Common myeloid progenitor, CD34-positive (primary cell): ENCODE measurements at regions not wholly inside any gene's neighbourhood (a gene's known extent, or its start where the extent isn't known, plus 50 kb on each side); places are given as distances from the start of the nearest gene placed in this dataset.
"Not testable (repeated sequence)": the region's sequence is repeated elsewhere in the genome, so short reads cannot be mapped to it uniquely, and the experiment has no call there.

Source experiments
- CTCF ChIA-PET: fragments of 350-600 bp; sonication (Branson Sonifier 250); formaldehyde crosslinking; loops from one replicate; lab custom pipeline; 2021; ENCODE audit warnings: antibody characterized with exemption; lab: Charles Lee
- POLR2A ChIA-PET: fragments of 350-600 bp; sonication (Branson Sonifier 250); formaldehyde crosslinking; loops from one replicate; lab custom pipeline; 2021; ENCODE audit warnings: antibody characterized with exemption; lab: Charles Lee
- DNase-seq, 3 donors: peaks; one replicate each; pipeline versions ENCODE4 v3.0.0 to v3.0.0-alpha.2; 2013
- H3K27ac ChIP-seq, 2 experiments: 1 replicate in 1 of 2; 2 replicates in 1 of 2; pipeline ENCODE4 v1.7.0; 2013; ENCODE audit warnings: inconsistent platforms in 2 of 2, low read length in 2 of 2, mild to moderate bottlenecking in 2 of 2, low read depth in 1 of 2, moderate library complexity in 1 of 2; ENCODE audit not compliant: severe bottlenecking in 2 of 2, insufficient read depth in 1 of 2, poor library complexity in 1 of 2
- H3K27me3 ChIP-seq, 5 experiments: replicated peaks in 2 of 5; 1 replicate in 3 of 5; 2 replicates in 2 of 5; pipeline versions ENCODE4 v1.6.1 to v1.7.0; 2013; ENCODE audit warnings: low read length in 4 of 5, mild to moderate bottlenecking in 2 of 5, moderate library complexity in 2 of 5, inconsistent platforms in 1 of 5; ENCODE audit not compliant: insufficient read depth in 5 of 5, control insufficient read depth in 4 of 5
- H3K36me3 ChIP-seq, 4 experiments: 1 replicate in 2 of 4; 2 replicates in 2 of 4; pipeline versions ENCODE4 v1.6.1 to v1.7.0; 2013; ENCODE audit warnings: low read length in 3 of 4, control low read depth in 1 of 4, mild to moderate bottlenecking in 1 of 4; ENCODE audit not compliant: control insufficient read depth in 4 of 4, insufficient read depth in 4 of 4
- H3K4me1 ChIP-seq, 4 experiments: 1 replicate in 3 of 4; 2 replicates in 1 of 4; pipeline versions ENCODE4 v1.6.1 to v1.7.1; 2013; ENCODE audit warnings: low read length in 3 of 4, mild to moderate bottlenecking in 3 of 4, control low read depth in 1 of 4, inconsistent platforms in 1 of 4, moderate library complexity in 1 of 4; ENCODE audit not compliant: control insufficient read depth in 4 of 4, insufficient read depth in 4 of 4; ENCODE audit errors: control extremely low read depth in 1 of 4
- H3K4me3 ChIP-seq, 7 experiments: 1 replicate in 4 of 7; 2 replicates in 3 of 7; pipeline versions ENCODE4 v1.5.1 to v1.7.0; 2013; ENCODE audit warnings: mild to moderate bottlenecking in 7 of 7, low read length in 6 of 7, moderate library complexity in 6 of 7, inconsistent platforms in 2 of 7, low read depth in 2 of 7, control low read depth in 1 of 7; ENCODE audit not compliant: insufficient read depth in 4 of 7, control insufficient read depth in 1 of 7; ENCODE audit errors: extremely low read depth in 1 of 7
- H3K9me3 ChIP-seq, 5 experiments: 1 replicate in 4 of 5; 2 replicates in 1 of 5; pipeline versions ENCODE4 v1.6.1 to v1.7.1; 2013; ENCODE audit warnings: low read length in 4 of 5, mild to moderate bottlenecking in 2 of 5, inconsistent platforms in 1 of 5, low read depth in 1 of 5, moderate library complexity in 1 of 5; ENCODE audit not compliant: control insufficient read depth in 4 of 5, insufficient read depth in 2 of 5; ENCODE audit errors: control extremely low read depth in 1 of 5
- WGBS: methylation state at CpG from one replicate; pipeline ENCODE4 v1.1.5; 2013; ENCODE audit not compliant: insufficient coverage; 5-methylcytosine and 5-hydroxymethylcytosine counted together

DNA sequence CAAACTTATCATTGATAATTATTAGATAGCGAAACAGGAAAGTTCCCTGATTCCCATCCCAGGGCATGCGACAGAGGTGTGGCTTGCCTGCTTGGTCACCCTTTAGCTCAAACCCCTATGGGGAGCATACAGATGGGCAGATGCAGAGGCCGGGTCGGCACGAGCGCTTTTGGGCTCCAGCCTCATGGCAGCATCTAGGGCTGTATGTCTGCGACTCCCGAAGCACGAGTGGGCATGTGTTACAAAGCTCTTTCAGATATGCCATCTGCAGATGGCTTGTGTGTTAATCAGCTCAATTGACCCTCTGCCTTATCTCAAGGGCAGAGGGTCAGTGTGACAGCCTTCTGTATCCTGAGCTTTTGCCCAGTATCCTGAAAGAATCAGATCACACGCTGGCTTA, 2069.3 kb upstream of the RAG2 start:
- H3K27ac ChIP-seq = no peak overlapping the region
- WGBS = 95% methylated on average over 9 of the region's 10 CpGs
- DNase-seq = no peak

DNA sequence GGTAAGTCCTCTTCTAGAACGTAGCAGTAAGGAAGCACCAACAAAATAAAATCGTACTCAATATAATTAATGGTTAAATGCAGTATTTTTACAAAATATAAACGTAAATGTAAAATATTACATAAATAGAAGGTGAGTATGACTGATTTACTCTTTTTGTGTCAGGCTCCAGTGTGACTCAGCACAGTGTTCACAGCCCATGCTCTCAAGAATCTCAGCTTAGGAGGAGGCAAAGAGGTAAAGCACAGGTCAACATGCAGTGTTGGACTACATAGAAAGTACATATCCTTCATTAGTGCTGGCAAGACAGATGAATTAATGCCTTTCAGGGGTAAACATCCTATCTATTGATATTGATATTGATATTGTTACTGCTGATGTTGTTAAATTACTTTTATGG, 2050.6 kb upstream of the RAG2 start:
- Histone ChIP-seq H3K27ac (no peak overlapping the region), H3K4me3 (no peak overlapping the region), H3K27me3 (no peaks in the 10 kb centered on the region), H3K4me1 (no peaks in the 10 kb centered on the region), H3K36me3 (no peaks in the 10 kb centered on the region), H3K9me3 (no peaks in the 10 kb centered on the region)
- ChIA-PET CTCF (no interaction called here), POLR2A (no interaction called here)
- no peak for DNase-seq
- WGBS = no CpG with 5 or more reads among the region's 3 CpGs

More for the DNA sequence above, 2069.3 kb upstream of the RAG2 start:
- ChIA-PET CTCF (no interaction called here), POLR2A (no interaction called here)
- Histone ChIP-seq H3K9me3 (peaks cover 0 to 2% (median 0%) of the 10 kb centered on the region in 5 experiments), H3K27me3 (no peaks in the 10 kb centered on the region), H3K4me1 (no peaks in the 10 kb centered on the region), H3K36me3 (no peaks in the 10 kb centered on the region), H3K4me3 (no peak overlapping the region)

DNA sequence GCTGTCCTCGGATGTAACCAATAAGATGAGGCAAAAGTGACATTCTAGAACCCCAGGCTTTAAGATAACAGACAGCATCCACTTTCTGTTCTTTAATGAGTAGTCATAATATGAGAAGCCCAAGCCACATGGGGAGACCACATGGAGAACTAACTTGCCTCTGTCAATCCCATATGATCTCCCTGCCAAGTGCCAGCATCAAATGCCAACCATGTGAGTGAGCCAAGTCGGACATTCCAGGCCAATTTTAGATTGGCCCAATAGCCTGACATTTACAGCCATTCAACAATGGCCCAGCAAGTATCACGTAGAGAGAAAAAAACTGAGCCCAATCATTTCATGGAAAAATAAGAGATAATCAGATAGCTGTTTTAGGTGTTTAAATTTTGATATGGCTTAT, 2048.3 kb upstream of the RAG2 start:
- ChIA-PET CTCF (no interaction called here), POLR2A (no interaction called here)
- H3K36me3 ChIP-seq = no peaks in the 10 kb centered on the region
- H3K27me3 ChIP-seq = no peaks in the 10 kb centered on the region
- H3K4me1 ChIP-seq = no peaks in the 10 kb centered on the region
- peaks cover 0 to 8% (median 0%) of the 10 kb centered on the region in 5 experiments for H3K9me3 ChIP-seq
- no peak overlapping the region for H3K27ac ChIP-seq
- DNase-seq = no peak
- 100% methylated on average over 2 of the region's 3 CpGs for WGBS
- no peak overlapping the region for H3K4me3 ChIP-seq

DNA sequence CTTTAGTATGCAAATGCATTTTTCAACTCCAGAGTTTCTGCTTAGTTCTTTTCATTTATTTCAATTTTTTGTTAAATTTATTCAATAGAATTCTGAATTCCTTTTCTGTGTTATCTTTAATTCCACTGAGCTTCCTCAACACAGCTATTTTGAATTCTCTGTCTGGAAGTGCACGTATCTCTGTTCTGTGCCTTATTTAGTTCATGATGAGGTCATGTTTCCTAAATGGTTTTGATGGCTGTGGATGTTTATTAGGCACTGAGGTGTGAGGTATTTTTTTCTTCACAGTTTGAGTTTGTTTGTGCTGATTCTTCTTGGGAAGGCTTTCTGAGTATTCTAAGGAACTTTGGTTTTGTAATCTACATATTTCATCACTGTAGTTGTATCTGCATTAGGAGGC, 2042.8 kb upstream of the RAG2 start:
- no CpG with 5 or more reads among the region's 1 CpG for WGBS
- ChIA-PET CTCF (no interaction called here), POLR2A (no interaction called here)
- Histone ChIP-seq H3K4me3 (no peak overlapping the region), H3K36me3 (no peaks in the 10 kb centered on the region), H3K27ac (no peak overlapping the region), H3K27me3 (no peaks in the 10 kb centered on the region), H3K9me3 (peaks cover 0 to 17% (median 0%) of the 10 kb centered on the region in 5 experiments), H3K4me1 (no peaks in the 10 kb centered on the region)
- no peak for DNase-seq

DNA sequence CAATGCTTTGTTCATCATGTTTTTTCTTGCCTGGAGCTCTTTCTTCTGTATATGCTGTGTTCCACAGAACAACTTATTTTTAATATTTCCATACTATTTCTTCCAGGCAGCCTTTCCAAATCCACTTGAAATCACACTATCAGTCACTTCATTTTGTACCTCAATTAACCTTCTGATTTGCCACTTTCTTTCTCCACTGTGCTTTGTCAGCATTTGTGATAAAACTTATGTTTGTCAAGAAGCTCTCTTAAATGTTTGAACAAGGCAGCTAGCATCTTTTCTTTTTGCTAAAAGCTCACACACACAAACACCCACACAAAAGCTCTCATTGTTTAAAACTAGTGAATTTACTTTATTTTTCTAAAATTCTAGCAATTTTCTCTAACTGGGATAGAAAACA, 2014.7 kb upstream of the RAG2 start:
- H3K9me3 ChIP-seq = peaks cover 0 to 3% (median 2%) of the 10 kb centered on the region in 5 experiments
- no peak overlapping the region for H3K4me3 ChIP-seq
- CTCF ChIA-PET = no interaction called here
- H3K27me3 ChIP-seq = no peaks in the 10 kb centered on the region
- H3K36me3 ChIP-seq = no peaks in the 10 kb centered on the region
- no peak overlapping the region for H3K27ac ChIP-seq
- no peak for DNase-seq
- POLR2A ChIA-PET = interaction anchor here (0.6 kb wide), 1 partner anchor 683 kb away, joined by 3 read pairs; no protein-coding TSS in a partner anchor
- H3K4me1 ChIP-seq = no peaks in the 10 kb centered on the region

DNA sequence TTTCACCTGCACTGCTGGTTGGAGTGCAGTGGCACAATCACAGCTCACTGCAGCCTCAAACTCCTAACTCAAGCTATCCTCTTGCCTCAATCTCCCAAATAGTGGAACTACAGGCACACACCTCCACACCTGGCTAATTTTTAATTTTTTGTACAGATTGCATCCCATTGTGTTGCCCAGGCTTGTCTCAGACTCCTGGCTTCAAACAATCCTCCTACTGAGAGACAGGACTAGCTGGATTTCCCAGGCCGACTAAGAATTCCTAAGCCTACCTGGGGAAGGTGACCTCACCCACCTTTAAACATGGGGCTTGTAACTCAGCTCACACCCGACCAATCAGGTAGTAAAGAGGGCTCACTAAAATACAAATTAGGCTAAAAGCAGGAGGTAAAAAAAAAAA, 2003.3 kb upstream of the RAG2 start:
- H3K36me3 ChIP-seq, POLR2A ChIA-PET, H3K27me3 ChIP-seq, H3K27ac ChIP-seq, H3K4me1 ChIP-seq, DNase-seq, H3K9me3 ChIP-seq, CTCF ChIA-PET, H3K4me3 ChIP-seq: not testable (repeated sequence)
- WGBS = no CpG with 5 or more reads among the region's 2 CpGs

DNA sequence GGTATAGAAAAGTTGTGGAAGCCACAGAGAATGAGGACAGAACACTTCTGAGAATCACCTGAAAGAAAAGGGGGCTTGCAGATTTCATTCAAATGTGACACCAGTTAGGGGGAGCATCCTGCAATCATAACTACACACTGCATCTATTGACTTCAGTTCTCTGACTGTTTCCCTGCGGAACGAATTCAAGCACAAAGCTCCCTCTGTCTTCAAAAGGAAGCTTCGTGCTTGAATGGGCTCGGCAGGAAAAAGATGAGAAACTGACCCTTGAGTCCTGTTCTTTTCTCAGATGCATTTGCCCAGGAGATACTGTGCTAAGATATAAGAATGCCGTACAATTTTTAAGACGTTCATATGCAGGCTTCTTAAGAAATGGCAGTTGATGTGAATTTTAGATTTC, 2000.4 kb upstream of the RAG2 start:
- POLR2A ChIA-PET = no interaction called here
- H3K36me3 ChIP-seq = no peaks in the 10 kb centered on the region
- H3K4me3 ChIP-seq = no peak overlapping the region
- no peak overlapping the region for H3K27ac ChIP-seq
- H3K9me3 ChIP-seq = peaks cover 0 to 2% (median 0%) of the 10 kb centered on the region in 5 experiments
- no peak for DNase-seq
- no peaks in the 10 kb centered on the region for H3K4me1 ChIP-seq
- CTCF ChIA-PET = interaction anchor here (2.4 kb wide), 1 partner anchor 13 kb away, joined by 7 read pairs; no protein-coding TSS in a partner anchor
- 96% methylated on average over 4 of the region's 6 CpGs for WGBS
- no peaks in the 10 kb centered on the region for H3K27me3 ChIP-seq
